Loucy (cell line): ENCODE measurements at regions not wholly inside any gene's neighbourhood (a gene's known extent, or its start where the extent isn't known, plus 50 kb on each side); places are given as distances from the start of the nearest gene placed in this dataset.

Source experiments
- EZH2phosphoT487 ChIP-seq: fragments of 200-600 bp; IDR thresholded peaks from 2 replicates; pipeline ENCODE4 v1.6.1; 2018; ENCODE audit warnings: antibody characterized with exemption, mild to moderate bottlenecking, moderate library complexity, borderline replicate concordance
- TF ChIP-seq, protein P1 (sequence below): fragments of 200-600 bp; sonication (generic); conservative IDR thresholded peaks from 2 replicates; pipeline ENCODE4 v1.5.1; 2014; ENCODE audit warnings: mild to moderate bottlenecking, antibody characterized with exemption, low read length

- TF ChIP-seq, protein P1, sequence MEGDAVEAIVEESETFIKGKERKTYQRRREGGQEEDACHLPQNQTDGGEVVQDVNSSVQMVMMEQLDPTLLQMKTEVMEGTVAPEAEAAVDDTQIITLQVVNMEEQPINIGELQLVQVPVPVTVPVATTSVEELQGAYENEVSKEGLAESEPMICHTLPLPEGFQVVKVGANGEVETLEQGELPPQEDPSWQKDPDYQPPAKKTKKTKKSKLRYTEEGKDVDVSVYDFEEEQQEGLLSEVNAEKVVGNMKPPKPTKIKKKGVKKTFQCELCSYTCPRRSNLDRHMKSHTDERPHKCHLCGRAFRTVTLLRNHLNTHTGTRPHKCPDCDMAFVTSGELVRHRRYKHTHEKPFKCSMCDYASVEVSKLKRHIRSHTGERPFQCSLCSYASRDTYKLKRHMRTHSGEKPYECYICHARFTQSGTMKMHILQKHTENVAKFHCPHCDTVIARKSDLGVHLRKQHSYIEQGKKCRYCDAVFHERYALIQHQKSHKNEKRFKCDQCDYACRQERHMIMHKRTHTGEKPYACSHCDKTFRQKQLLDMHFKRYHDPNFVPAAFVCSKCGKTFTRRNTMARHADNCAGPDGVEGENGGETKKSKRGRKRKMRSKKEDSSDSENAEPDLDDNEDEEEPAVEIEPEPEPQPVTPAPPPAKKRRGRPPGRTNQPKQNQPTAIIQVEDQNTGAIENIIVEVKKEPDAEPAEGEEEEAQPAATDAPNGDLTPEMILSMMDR, result no peak
- no peak for TF ChIP-seq EZH2phosphoT487
These were observed 50.2 kb upstream of the OTX2 start for GRCh38 chr14:56860441-56860840.
